BJ (cell line): ENCODE measurements at regions not wholly inside any gene's neighbourhood (a gene's known extent, or its start where the extent isn't known, plus 50 kb on each side); places are given as distances from the start of the nearest gene placed in this dataset.

ENCODE experiments used
- CTCF ChIA-PET: fragments of 350-600 bp; formaldehyde crosslinking; extraction: SDS; loops from one replicate; lab custom pipeline; 2021; ENCODE audit warnings: antibody characterized with exemption, inconsistent platforms; lab: Yijun Ruan, JAX
- POLR2A ChIA-PET: fragments of 300-600 bp; sonication (Branson Sonifier 250); formaldehyde crosslinking; extraction: SDS; loops from one replicate; lab custom pipeline; 2021; ENCODE audit warnings: antibody characterized with exemption; lab: Charles Lee
- DNase-seq: peaks from one replicate; pipeline ENCODE4 v3.0.0-alpha.2; 2011; ENCODE audit warnings: low read depth
- H3K27me3 ChIP-seq: 2 replicates; pipeline ENCODE4 v1.6.0; 2011; ENCODE audit warnings: low read length; ENCODE audit not compliant: control insufficient read depth, insufficient read depth
- H3K36me3 ChIP-seq: 2 replicates; pipeline ENCODE4 v1.5.1; 2011; ENCODE audit warnings: low read length; ENCODE audit not compliant: control insufficient read depth, insufficient read depth
- H3K4me3 ChIP-seq: 2 replicates; pipeline ENCODE4 v1.5.1; 2011; ENCODE audit warnings: low read depth, mild to moderate bottlenecking, control low read depth, low read length
- TF ChIP-seq, protein P1 (sequence below): IDR thresholded peaks from 2 replicates; pipeline ENCODE4 v1.5.1; 2011; ENCODE audit warnings: low read depth, mild to moderate bottlenecking, control low read depth, inconsistent platforms, low read length, moderate library complexity; ENCODE audit not compliant: insufficient read depth

DNA sequence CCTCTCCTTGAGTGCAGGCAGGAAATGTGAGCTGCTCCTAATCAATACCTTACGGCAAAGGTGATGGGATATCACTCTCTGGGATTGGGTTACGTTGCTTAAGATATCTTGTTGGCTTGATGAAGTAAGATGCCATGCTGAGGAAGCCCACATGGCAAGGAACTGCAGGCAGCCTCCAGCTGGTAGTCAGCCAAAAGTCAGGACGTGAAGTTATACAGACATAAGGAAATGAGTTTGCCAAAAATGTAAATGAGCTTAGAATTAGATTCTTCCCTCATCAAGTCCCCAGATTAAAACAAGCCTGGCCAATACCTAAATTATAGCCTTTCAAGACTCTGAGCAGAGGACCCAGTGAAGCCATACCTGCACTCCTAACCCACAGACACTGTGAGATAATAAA is 155.0 kb downstream of the QDPR start:
- ChIA-PET POLR2A (interaction anchor here (0.6 kb wide), 1 partner anchor 71 kb away, joined by 3 read pairs; no protein-coding TSS in a partner anchor), CTCF (interaction anchor here (1.0 to 1.2 kb wide), 2 partner anchors 10 to 91 kb away, joined by 4 to 5 read pairs; no protein-coding TSS in a partner anchor)
- Histone ChIP-seq H3K27me3 (peaks cover 4% of the 10 kb centered on the region), H3K4me3 (no peak overlapping the region), H3K36me3 (no peaks in the 10 kb centered on the region)
- DNase-seq, result no peak
- TF ChIP-seq, protein P1, sequence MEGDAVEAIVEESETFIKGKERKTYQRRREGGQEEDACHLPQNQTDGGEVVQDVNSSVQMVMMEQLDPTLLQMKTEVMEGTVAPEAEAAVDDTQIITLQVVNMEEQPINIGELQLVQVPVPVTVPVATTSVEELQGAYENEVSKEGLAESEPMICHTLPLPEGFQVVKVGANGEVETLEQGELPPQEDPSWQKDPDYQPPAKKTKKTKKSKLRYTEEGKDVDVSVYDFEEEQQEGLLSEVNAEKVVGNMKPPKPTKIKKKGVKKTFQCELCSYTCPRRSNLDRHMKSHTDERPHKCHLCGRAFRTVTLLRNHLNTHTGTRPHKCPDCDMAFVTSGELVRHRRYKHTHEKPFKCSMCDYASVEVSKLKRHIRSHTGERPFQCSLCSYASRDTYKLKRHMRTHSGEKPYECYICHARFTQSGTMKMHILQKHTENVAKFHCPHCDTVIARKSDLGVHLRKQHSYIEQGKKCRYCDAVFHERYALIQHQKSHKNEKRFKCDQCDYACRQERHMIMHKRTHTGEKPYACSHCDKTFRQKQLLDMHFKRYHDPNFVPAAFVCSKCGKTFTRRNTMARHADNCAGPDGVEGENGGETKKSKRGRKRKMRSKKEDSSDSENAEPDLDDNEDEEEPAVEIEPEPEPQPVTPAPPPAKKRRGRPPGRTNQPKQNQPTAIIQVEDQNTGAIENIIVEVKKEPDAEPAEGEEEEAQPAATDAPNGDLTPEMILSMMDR, result no peak

DNA sequence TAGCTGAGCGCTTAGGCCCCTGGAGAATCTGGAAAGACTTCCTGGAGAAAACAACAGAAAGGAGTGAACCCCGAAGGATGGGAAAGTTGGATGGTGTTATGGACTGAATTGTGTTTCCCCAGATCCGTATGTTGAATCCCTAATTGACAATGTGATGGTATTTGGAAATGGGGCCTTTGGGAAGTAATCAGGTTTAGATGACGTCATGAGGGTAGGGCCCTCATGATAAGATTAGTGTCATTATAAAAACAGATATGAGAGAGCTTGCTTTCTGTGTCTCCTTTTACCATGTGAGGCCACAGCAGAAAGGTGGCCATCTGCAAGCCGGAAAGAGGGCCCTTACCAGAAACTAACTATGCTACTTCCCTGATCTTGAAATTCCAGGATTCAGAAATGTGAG is 159.5 kb downstream of the QDPR start:
- no peak for DNase-seq
- H3K36me3 ChIP-seq, result no peaks in the 10 kb centered on the region
- TF ChIP-seq, protein P1, result no peak
- peaks cover 4% of the 10 kb centered on the region for H3K27me3 ChIP-seq
- ChIA-PET POLR2A (no interaction called here), CTCF (interaction anchor here (0.6 to 2.0 kb wide), 2 partner anchors 85 to 95 kb away, joined by 3 to 10 read pairs; no protein-coding TSS in a partner anchor)
- H3K4me3 ChIP-seq, result no peak overlapping the region

DNA sequence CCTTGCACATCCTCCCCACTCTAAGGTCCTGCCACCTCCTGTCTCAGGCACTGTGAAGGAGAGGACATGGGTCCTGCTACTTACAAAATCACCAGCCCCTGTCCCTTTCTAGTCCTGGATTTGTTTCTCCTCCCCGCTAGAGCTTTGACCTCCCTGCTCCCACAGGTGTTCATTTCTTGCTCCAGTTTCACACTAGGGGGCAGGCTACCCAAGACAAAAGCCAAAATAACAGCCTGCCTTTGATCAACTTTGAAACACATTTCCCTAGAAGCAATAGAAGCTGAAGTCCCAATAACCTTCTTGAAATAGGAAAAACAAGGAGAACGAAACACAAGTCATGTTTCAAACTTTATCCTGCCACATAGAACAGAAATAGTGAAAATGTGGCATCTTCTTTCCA is 164.4 kb downstream of the QDPR start:
- CTCF ChIA-PET, result interaction anchor here (0.7 to 3.2 kb wide), 14 partner anchors 9 to 1054 kb away, joined by 3 to 32 read pairs (median 4); no protein-coding TSS in a partner anchor
- Histone ChIP-seq H3K36me3 (no peaks in the 10 kb centered on the region), H3K4me3 (no peak overlapping the region), H3K27me3 (no peaks in the 10 kb centered on the region; the same call in 1 of the 2 replicates)
- no peak for DNase-seq
- POLR2A ChIA-PET, result no interaction called here
- TF ChIP-seq, protein P1, result peak; percentile 59

DNA sequence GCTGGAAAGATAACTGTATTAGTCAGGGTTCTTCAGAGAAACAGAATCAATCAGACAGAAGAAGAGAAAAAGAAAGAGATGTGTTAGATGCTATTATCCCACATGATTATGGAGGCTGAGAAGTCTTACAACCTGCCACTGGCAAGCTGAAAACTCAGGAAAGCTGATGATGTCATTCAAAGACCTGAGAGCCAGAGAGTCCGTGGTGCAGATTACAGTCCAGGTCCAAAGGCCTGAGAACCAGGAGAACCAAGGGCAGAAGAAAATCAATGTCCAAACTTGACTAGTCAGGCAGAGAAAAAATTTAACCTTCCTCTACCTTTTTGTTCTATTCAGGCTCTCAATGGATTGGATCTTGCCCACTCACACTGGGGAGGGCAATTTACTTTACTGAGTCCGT is 172.5 kb downstream of the QDPR start:
- CTCF ChIA-PET, result interaction anchor here (0.9 to 3.2 kb wide), 2 partner anchors 11 to 15 kb away, joined by 3 to 12 read pairs; no protein-coding TSS in a partner anchor
- Histone ChIP-seq H3K27me3 (peaks cover 1% of the 10 kb centered on the region; the same call in 1 of the 2 replicates), H3K36me3 (no peaks in the 10 kb centered on the region), H3K4me3 (no peak overlapping the region)
- DNase-seq, result no peak
- POLR2A ChIA-PET, result no interaction called here
- TF ChIP-seq, protein P1, result no peak

DNA sequence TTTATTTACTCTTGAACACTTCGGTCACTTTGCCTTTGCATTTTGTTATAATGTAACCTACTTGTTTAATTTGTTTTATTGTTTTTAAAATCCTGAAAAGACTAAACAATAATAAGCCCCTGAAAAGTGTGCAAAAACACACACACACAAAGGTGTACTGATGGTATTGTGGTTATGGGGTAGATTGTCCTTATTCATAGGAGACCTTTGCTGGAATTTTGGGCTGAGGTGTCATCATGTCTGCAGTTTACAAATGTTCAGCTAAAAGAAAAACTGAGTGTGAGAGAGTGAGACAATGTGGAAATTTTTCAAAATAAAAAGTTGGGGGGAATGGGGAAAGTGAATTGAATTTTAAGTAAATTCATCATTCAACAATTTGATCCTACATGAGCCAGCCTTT is 174.9 kb downstream of the QDPR start:
- peaks cover 6% of the 10 kb centered on the region for H3K27me3 ChIP-seq
- ChIA-PET CTCF (interaction anchor here (1.3 to 3.2 kb wide), 4 partner anchors 9 to 111 kb away, joined by 3 to 12 read pairs (median 6); no protein-coding TSS in a partner anchor), POLR2A (no interaction called here)
- no peak overlapping the region for H3K4me3 ChIP-seq
- TF ChIP-seq, protein P1, result no peak
- no peak for DNase-seq
- no peaks in the 10 kb centered on the region for H3K36me3 ChIP-seq
